ENCODE measurements at regions not wholly inside any gene's neighbourhood (a gene's known extent, or its start where the extent isn't known, plus 50 kb on each side); places are given as distances from the start of the nearest gene placed in this dataset.

GRCh38 chr12:127275416-127275815, 991.6 kb upstream of the TMEM132C start:
- H2AK5ac ChIP-seq (ENCODE audit: insufficient read length, low read length): no peak overlapping the region
- no peak overlapping the region for H2BK12ac ChIP-seq (ENCODE audit: insufficient read length, low read depth, low read length)
- Mint-ChIP-seq H3K27ac (no peak overlapping the region; a peak in 1 of 7 replicates), H3K9me3 (no peaks in the 10 kb centered on the region; a peak in 1 of 5 replicates), H3K27me3 (ENCODE audit: low read depth) (peaks cover 27% of the 10 kb centered on the region), H3K4me1 (peaks cover 6 to 12% of the 10 kb centered on the region in 2 experiments; a peak in 3 of 4 replicates), H3K36me3 (ENCODE audit: insufficient read depth in 1 of 3, low read depth in 3 of 3) (no peaks in the 10 kb centered on the region; a peak in 1 of 7 replicates), H3K4me3 (no peak overlapping the region)
- H3K23me2 ChIP-seq (ENCODE audit: insufficient read length, low read depth, low read length, poor library complexity, severe bottlenecking): no peaks in the 10 kb centered on the region
- no peaks in the 10 kb centered on the region for H3K27me3 ChIP-seq (ENCODE audit: insufficient read depth, low read length)
- H3K14ac ChIP-seq (ENCODE audit: insufficient read depth, low read length): no peak overlapping the region
- H3K79me1 ChIP-seq (ENCODE audit: insufficient read depth, low read depth, low read length, poor library complexity, severe bottlenecking): no peaks in the 10 kb centered on the region
- H4K20me1 ChIP-seq (ENCODE audit: control insufficient read depth, insufficient read depth, insufficient read length): no peaks in the 10 kb centered on the region
- no peak overlapping the region for H4K91ac ChIP-seq (ENCODE audit: insufficient read length, low read depth, low read length)
- H4K8ac ChIP-seq (replicated peaks; ENCODE audit: insufficient read length, low read depth, low read length): no peak overlapping the region
- H3K56ac ChIP-seq (ENCODE audit: insufficient read length, low read depth, low read length): no peak overlapping the region
- no peak overlapping the region for H3K4ac ChIP-seq (ENCODE audit: low read depth, low read length)
- H2BK15ac ChIP-seq (ENCODE audit: low read depth, low read length): no peak overlapping the region
- H3K9me3 ChIP-seq (ENCODE audit: control insufficient read depth, low read depth, low read length): no peaks in the 10 kb centered on the region
- H3K9ac ChIP-seq (ENCODE audit: extremely low read depth, insufficient read length, low read length): no peak overlapping the region
- no peak overlapping the region for H2BK120ac ChIP-seq (ENCODE audit: low read depth, low read length, poor library complexity, severe bottlenecking)
- no peaks in the 10 kb centered on the region for H3K79me2 ChIP-seq (ENCODE audit: insufficient read depth, low read length)
- H3T11ph ChIP-seq (ENCODE audit: low read length): no peak overlapping the region
- no peak overlapping the region for H2BK5ac ChIP-seq (ENCODE audit: insufficient read length, low read length)
- H3K18ac ChIP-seq (ENCODE audit: insufficient read length, low read depth, low read length): no peak overlapping the region
- no peak overlapping the region for H3K27ac ChIP-seq (ENCODE audit: insufficient read length, low read depth, low read length)
- no peak overlapping the region for H3K23ac ChIP-seq (ENCODE audit: insufficient read length, low read depth, low read length)
- H3K4me2 ChIP-seq (ENCODE audit: insufficient read depth, insufficient read length, low read length): no peak overlapping the region
- H2AFZ ChIP-seq (ENCODE audit: low read length): no peak overlapping the region
- no peak for TF ChIP-seq CTCF (conservative IDR thresholded peaks at IDR 0.05)
- DNase-seq: no peak
- no peak overlapping the region for H2BK20ac ChIP-seq (ENCODE audit: low read depth, low read length, poor library complexity, severe bottlenecking)
- H4K5ac ChIP-seq (ENCODE audit: insufficient read length, low read depth, low read length): no peak overlapping the region
- no CpG with 5 or more reads among the region's 4 CpGs for WGBS (ENCODE audit: extremely low coverage, insufficient read length, low lambda C conversion rate)
- H3K4me1 ChIP-seq (ENCODE audit: insufficient read depth, low read length): no peaks in the 10 kb centered on the region; the same call in 1 of the 2 replicates

All from H9 (cell line).